NB4 (cell line): ENCODE measurements at regions not wholly inside any gene's neighbourhood (a gene's known extent, or its start where the extent isn't known, plus 50 kb on each side); places are given as distances from the start of the nearest gene placed in this dataset.

Experiments used
- CTCF ChIP-seq: IDR thresholded peaks from one replicate; pipeline ENCODE4 v1.5.1; 2012; ENCODE audit warnings: low read depth, low read length
- POLR2A ChIP-seq: IDR thresholded peaks from 2 replicates; pipeline ENCODE4 v1.6.1; 2011; ENCODE audit warnings: mild to moderate bottlenecking; ENCODE audit not compliant: insufficient read length; ENCODE audit errors: extremely low read depth

GRCh38 chr4:133440404-133440803 is 291.3 kb downstream of the PCDH10 start:
- TF ChIP-seq POLR2A (no peak), CTCF (no peak)
